OCI-LY3 (cell line): ENCODE measurements at regions not wholly inside any gene's neighbourhood (a gene's known extent, or its start where the extent isn't known, plus 50 kb on each side); places are given as distances from the start of the nearest gene placed in this dataset.

ENCODE experiments used
- H2AFZ ChIP-seq: fragments of 200-600, 300-600 bp; shearing (Covaris generic); 2 replicates; pipeline ENCODE4 v1.6.0; 2014; ENCODE audit warnings: antibody characterized with exemption, low read depth, low read length
- H3K27ac ChIP-seq: fragments of 200-600, 300-600 bp; sonication (generic); 2 replicates; pipeline ENCODE4 v1.5.1; 2014; ENCODE audit warnings: mild to moderate bottlenecking, low read length, moderate library complexity, mixed read lengths
- H3K27me3 ChIP-seq: fragments of 200-600, 300-600 bp; sonication (generic); 2 replicates; pipeline ENCODE4 v1.6.1; 2014; ENCODE audit warnings: low read depth, low read length, mixed read lengths
- H3K36me3 ChIP-seq: fragments of 200-600, 300-600 bp; sonication (generic); replicated peaks from 2 replicates; pipeline ENCODE3; 2014; ENCODE audit warnings: low read depth, low read length, mixed read lengths
- H3K4me1 ChIP-seq: fragments of 300-600, 200-600 bp; sonication (generic); 2 replicates; pipeline ENCODE4 v1.6.1; 2014; ENCODE audit warnings: low read length, mixed read lengths
- H3K4me2 ChIP-seq: fragments of 200-600, 300-600 bp; sonication (generic); 2 replicates; pipeline ENCODE4 v1.6.1; 2014; ENCODE audit warnings: low read length, mixed read lengths
- H3K4me3 ChIP-seq: fragments of 300-600, 200-600 bp; sonication (generic); 2 replicates; pipeline ENCODE4 v1.5.1; 2014; ENCODE audit warnings: antibody characterized with exemption, mild to moderate bottlenecking, low read length, moderate library complexity
- H3K79me2 ChIP-seq: fragments of 300-600, 200-600 bp; shearing (Covaris generic); 2 replicates; pipeline ENCODE4 v1.6.1; 2014; ENCODE audit warnings: mild to moderate bottlenecking, low read length, mixed read lengths
- H3K9ac ChIP-seq: fragments of 300-600, 200-600 bp; shearing (Covaris generic); 2 replicates; pipeline ENCODE4 v1.6.0; 2014; ENCODE audit warnings: mild to moderate bottlenecking, low read length, moderate library complexity
- H3K9me3 ChIP-seq: fragments of 200-600, 300-600 bp; shearing (Covaris generic); 2 replicates; pipeline ENCODE4 v1.6.1; 2014; ENCODE audit warnings: low read length, mixed read lengths; ENCODE audit not compliant: insufficient read depth
- H4K20me1 ChIP-seq: fragments of 200-600, 300-600 bp; sonication (generic); 2 replicates; pipeline ENCODE4 v1.6.1; 2016; ENCODE audit warnings: low read length, mixed read lengths; ENCODE audit not compliant: insufficient read depth
- EZH2phosphoT487 ChIP-seq: fragments of 200-600 bp; shearing (Covaris generic); IDR thresholded peaks from 2 replicates; pipeline ENCODE4 v1.6.1; 2018; ENCODE audit warnings: antibody characterized with exemption, mixed run types, low read depth
- TF ChIP-seq, protein P1 (sequence below): fragments of 200-600, 300-600 bp; sonication (generic); IDR thresholded peaks from 2 replicates; pipeline ENCODE4 v1.5.1; 2014; ENCODE audit warnings: antibody characterized with exemption, low read length, low read depth

DNA sequence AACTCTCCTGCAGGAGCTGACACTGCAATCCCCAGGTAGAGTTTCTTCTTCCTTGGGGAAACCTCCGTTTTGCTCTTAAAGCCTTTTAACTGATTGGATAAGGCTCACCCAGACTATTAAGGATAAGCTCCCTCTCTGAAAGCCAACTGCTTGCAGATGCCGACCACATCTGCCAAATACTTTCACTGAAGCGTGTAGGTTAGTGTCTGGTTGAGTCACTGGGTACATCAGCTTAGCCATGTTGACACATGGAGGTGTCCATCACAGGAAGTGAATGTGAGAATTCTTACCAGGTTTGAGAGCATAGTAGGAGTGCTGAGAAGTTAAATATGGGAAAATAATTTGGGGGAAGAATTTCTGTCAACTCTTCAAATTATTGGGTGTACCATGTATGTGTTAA is 202.0 kb downstream of the AJAP1 start:
- Histone ChIP-seq H3K27ac (no peak overlapping the region), H3K4me1 (peaks cover 16% of the 10 kb centered on the region; the same call in 1 of the 2 replicates), H3K36me3 (no peaks in the 10 kb centered on the region), H2AFZ (no peak overlapping the region), H3K9ac (no peak overlapping the region), H3K4me2 (no peak overlapping the region), H3K4me3 (no peak overlapping the region), H3K79me2 (no peaks in the 10 kb centered on the region), H3K9me3 (no peaks in the 10 kb centered on the region), H4K20me1 (no peaks in the 10 kb centered on the region), H3K27me3 (no peaks in the 10 kb centered on the region)
- TF ChIP-seq, protein P1, sequence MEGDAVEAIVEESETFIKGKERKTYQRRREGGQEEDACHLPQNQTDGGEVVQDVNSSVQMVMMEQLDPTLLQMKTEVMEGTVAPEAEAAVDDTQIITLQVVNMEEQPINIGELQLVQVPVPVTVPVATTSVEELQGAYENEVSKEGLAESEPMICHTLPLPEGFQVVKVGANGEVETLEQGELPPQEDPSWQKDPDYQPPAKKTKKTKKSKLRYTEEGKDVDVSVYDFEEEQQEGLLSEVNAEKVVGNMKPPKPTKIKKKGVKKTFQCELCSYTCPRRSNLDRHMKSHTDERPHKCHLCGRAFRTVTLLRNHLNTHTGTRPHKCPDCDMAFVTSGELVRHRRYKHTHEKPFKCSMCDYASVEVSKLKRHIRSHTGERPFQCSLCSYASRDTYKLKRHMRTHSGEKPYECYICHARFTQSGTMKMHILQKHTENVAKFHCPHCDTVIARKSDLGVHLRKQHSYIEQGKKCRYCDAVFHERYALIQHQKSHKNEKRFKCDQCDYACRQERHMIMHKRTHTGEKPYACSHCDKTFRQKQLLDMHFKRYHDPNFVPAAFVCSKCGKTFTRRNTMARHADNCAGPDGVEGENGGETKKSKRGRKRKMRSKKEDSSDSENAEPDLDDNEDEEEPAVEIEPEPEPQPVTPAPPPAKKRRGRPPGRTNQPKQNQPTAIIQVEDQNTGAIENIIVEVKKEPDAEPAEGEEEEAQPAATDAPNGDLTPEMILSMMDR, result no peak

DNA sequence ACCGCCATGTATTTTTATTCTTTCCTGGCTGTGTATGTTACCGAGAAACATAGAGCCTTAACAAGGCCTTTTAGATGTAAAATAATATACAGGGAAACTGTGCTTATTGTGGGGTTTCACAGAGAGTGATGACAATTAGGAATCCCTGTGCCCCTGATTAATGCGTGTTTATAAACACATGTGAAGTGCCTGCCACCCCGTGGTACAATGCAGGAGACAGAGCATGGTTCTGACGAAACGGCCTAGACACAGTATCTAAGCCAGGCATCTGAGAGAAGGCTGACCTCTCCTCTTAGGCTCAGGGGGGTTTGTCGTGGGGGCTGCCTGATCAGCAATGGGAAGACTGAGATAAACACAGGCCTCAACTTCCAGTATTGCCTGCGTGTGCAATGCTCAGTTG is 200.0 kb downstream of the AJAP1 start:
- H3K27ac ChIP-seq, result no peak overlapping the region
- H3K9me3 ChIP-seq, result no peaks in the 10 kb centered on the region
- no peaks in the 10 kb centered on the region for H4K20me1 ChIP-seq
- no peaks in the 10 kb centered on the region for H3K79me2 ChIP-seq
- H3K4me2 ChIP-seq, result no peak overlapping the region
- TF ChIP-seq EZH2phosphoT487, result no peak
- TF ChIP-seq, protein P1, result no peak
- H3K4me1 ChIP-seq, result peaks cover 16% of the 10 kb centered on the region; the same call in 1 of the 2 replicates
- no peaks in the 10 kb centered on the region for H3K27me3 ChIP-seq
- no peak overlapping the region for H3K9ac ChIP-seq
- H3K36me3 ChIP-seq, result no peaks in the 10 kb centered on the region
- H3K4me3 ChIP-seq, result no peak overlapping the region
- H2AFZ ChIP-seq, result no peak overlapping the region

DNA sequence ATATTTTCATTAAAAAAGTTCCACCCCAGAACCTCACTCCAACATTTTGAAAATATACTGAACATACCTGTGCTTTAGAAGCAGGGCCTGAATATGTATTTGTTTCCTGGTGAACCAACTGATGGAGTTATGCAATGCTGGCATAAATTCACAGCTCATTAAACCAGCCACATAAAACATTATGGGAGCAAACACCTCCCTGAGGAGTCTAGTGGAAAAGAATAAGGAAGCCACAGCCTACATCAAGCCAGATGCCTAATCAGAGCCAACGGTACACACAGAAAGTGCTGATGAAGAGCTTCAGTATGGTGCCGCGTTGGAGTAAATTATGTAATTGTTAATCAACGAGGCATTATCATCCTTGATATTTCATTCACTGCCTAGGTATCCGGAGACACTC is 199.5 kb downstream of the AJAP1 start:
- Histone ChIP-seq H4K20me1 (no peaks in the 10 kb centered on the region), H3K9ac (no peak overlapping the region), H3K4me3 (no peak overlapping the region), H3K79me2 (no peaks in the 10 kb centered on the region), H3K27me3 (no peaks in the 10 kb centered on the region), H3K4me1 (peaks cover 16% of the 10 kb centered on the region; the same call in 1 of the 2 replicates), H3K9me3 (no peaks in the 10 kb centered on the region), H2AFZ (no peak overlapping the region), H3K27ac (no peak overlapping the region), H3K4me2 (no peak overlapping the region), H3K36me3 (no peaks in the 10 kb centered on the region)
- TF ChIP-seq EZH2phosphoT487, result no peak
- TF ChIP-seq, protein P1, result no peak

DNA sequence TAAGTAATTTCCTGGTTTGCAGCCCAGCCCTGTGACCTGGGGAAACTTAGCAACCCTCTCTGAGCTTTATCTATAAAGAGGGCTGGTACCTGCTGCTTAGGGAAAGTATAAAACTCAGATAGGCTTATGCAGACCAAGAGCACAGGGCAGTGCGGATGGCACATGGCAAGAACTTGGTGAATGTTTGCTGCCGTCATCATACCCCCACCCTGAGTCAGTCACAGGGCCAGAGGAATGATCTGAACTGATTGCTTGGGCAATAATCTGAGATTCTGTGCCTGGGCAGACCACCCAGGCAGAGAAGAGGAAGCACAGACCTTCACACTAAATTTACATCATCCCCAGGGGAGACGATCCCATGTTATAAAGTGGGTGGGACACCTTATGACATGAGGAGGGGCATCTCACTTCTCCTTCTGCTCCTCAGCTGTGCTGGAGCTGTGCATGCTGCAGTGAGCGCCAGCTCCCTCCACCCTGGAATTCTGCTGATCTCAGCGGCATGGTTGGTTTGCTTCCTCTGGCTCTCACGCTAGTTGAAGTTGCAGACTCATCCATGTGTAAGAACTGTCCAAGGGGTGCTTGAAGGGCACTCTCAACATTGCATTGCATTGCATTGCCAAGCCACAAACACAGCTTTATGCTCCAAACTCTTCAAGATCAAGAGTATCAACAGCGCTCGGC is 197.1 kb downstream of the AJAP1 start:
- no peak overlapping the region for H3K9ac ChIP-seq
- no peaks in the 10 kb centered on the region for H3K79me2 ChIP-seq
- no peaks in the 10 kb centered on the region for H3K36me3 ChIP-seq
- no peak overlapping the region for H3K4me3 ChIP-seq
- H3K4me2 ChIP-seq, result no peak overlapping the region
- no peak for TF ChIP-seq EZH2phosphoT487
- TF ChIP-seq, protein P1, result no peak
- H2AFZ ChIP-seq, result no peak overlapping the region
- H3K9me3 ChIP-seq, result no peaks in the 10 kb centered on the region
- H3K27me3 ChIP-seq, result peaks cover 5% of the 10 kb centered on the region; the same call in 1 of the 2 replicates
- H3K27ac ChIP-seq, result no peak overlapping the region
- no peaks in the 10 kb centered on the region for H4K20me1 ChIP-seq
- peaks cover 7% of the 10 kb centered on the region; the same call in 1 of the 2 replicates for H3K4me1 ChIP-seq
